Stimulated activated CD8-positive, alpha-beta memory T cell treated with anti-CD3 and anti-CD28 coated beads, Interleukin-4, amount 100 ng/mL, for 4 hours (primary cell): ENCODE measurements at regions not wholly inside any gene's neighbourhood (a gene's known extent, or its start where the extent isn't known, plus 50 kb on each side); places are given as distances from the start of the nearest gene placed in this dataset.

Source experiments
- DNase-seq, 2 donors: peaks; one replicate each; pipeline ENCODE4 v3.0.0-alpha.2; 2020; ENCODE audit warnings: low read depth in 2 of 2, low spot score in 1 of 2

GRCh38 chr2:191557841-191558240, 120.1 kb upstream of the NABP1 start:
- no peak for DNase-seq

GRCh38 chr2:191559569-191559968, 118.4 kb upstream of the NABP1 start:
- DNase-seq, result no peak

GRCh38 chr2:191560411-191560980, 117.4 kb upstream of the NABP1 start:
- no peak for DNase-seq

- no peak for DNase-seq
Measured at GRCh38 chr2:191565120-191565519, 112.8 kb upstream of the NABP1 start.

GRCh38 chr2:191565647-191566198, 112.2 kb upstream of the NABP1 start:
- no peak for DNase-seq

- DNase-seq, result peak; percentile 32 to 50
Measured at GRCh38 chr2:191566344-191566743, 111.6 kb upstream of the NABP1 start.

- no peak for DNase-seq
Measured at GRCh38 chr2:191567206-191567605, 110.7 kb upstream of the NABP1 start.

GRCh38 chr2:191569025-191569424, 108.9 kb upstream of the NABP1 start:
- no peak for DNase-seq

GRCh38 chr2:191571163-191571769, 106.7 kb upstream of the NABP1 start:
- no peak for DNase-seq

GRCh38 chr2:191572319-191572718, 105.6 kb upstream of the NABP1 start:
- DNase-seq, result no peak

- no peak for DNase-seq
Measured at GRCh38 chr2:191573216-191573615, 104.7 kb upstream of the NABP1 start.

- no peak for DNase-seq
Measured at GRCh38 chr2:191574232-191574631, 103.7 kb upstream of the NABP1 start.

- no peak for DNase-seq
Measured at GRCh38 chr2:191577605-191578004, 100.3 kb upstream of the NABP1 start.

- no peak for DNase-seq
Measured at GRCh38 chr2:191578031-191578430, 99.9 kb upstream of the NABP1 start.

- DNase-seq, result no peak
Measured at GRCh38 chr2:191580581-191580980, 97.4 kb upstream of the NABP1 start.

- no peak for DNase-seq
Measured at GRCh38 chr2:191581003-191581402, 96.9 kb upstream of the NABP1 start.

- DNase-seq, result no peak
Measured at GRCh38 chr2:191582355-191582754, 95.6 kb upstream of the NABP1 start.

GRCh38 chr2:191591025-191591424, 86.9 kb upstream of the NABP1 start:
- DNase-seq, result no peak

- DNase-seq, result no peak
Measured at GRCh38 chr2:191593622-191594385, 84.1 kb upstream of the NABP1 start.

- DNase-seq, result no peak
Measured at GRCh38 chr2:191597186-191597751, 80.7 kb upstream of the NABP1 start.

- DNase-seq, result no peak
Measured at GRCh38 chr2:191598296-191598695, 79.6 kb upstream of the NABP1 start.

- no peak for DNase-seq
Measured at GRCh38 chr2:191601060-191601459, 76.9 kb upstream of the NABP1 start.
